K562 (cell line): ENCODE measurements at regions not wholly inside any gene's neighbourhood (a gene's known extent, or its start where the extent isn't known, plus 50 kb on each side); places are given as distances from the start of the nearest gene placed in this dataset.

Source experiments
- ATAC-seq: fragments of 200-7000 bp; cut with Tn5 transposase; 3 replicates; pipeline ENCODE4 v1.9.1; 2020; ENCODE audit warnings: moderate library complexity
- BruUV-seq: library from RNA; stranded (reverse); fragments of 400-500 nt; replicated peaks from 2 replicates; lab custom pipeline; 2021; lab: Mats Ljungman, UMichigan
- CTCF ChIA-PET: fragments of 300-600 bp; formaldehyde crosslinking; extraction: SDS; loops from one replicate; lab custom pipeline; 2021; ENCODE audit warnings: low intra/inter-chr PET ratio; lab: Yijun Ruan, JAX
- POLR2A ChIA-PET: fragments of 300-600, 350-650 bp; sonication (Branson Sonifier 250); formaldehyde crosslinking; extraction: SDS; loops from one replicate; lab custom pipeline; 2021; ENCODE audit warnings: antibody characterized with exemption, inconsistent platforms; lab: Yijun Ruan, JAX
- DNase-seq, 4 experiments: peaks; one replicate each; pipeline versions ENCODE4 v3.0.0 to v3.0.0-alpha.2; 2011 to 2018; ENCODE audit warnings: low spot score in 3 of 4, mixed read lengths in 3 of 4; ENCODE audit errors: extremely low read depth in 1 of 4
- FAIRE-seq: peaks from 2 replicates; lab custom pipeline; 2011; peaks lifted over from hg19 to GRCh38; lab: Jason Lieb, UNC
- H2AFZ ChIP-seq: 2 replicates; pipeline ENCODE4 v1.6.0; 2011; ENCODE audit warnings: low read depth, low read length, control low read depth, inconsistent platforms
- H3K27ac ChIP-seq: fragments of 200-600 bp; 3 replicates; pipeline ENCODE4 v1.8.0; 2011; ENCODE audit warnings: low read depth, mild to moderate bottlenecking, control low read depth, inconsistent platforms, low read length, moderate library complexity, mixed read lengths; ENCODE audit errors: extremely low read depth
- H3K27me3 ChIP-seq, 2 experiments: fragments of 300-600 bp in 1 of 2; 2 replicates in 1 of 2; 3 replicates in 1 of 2; pipeline versions ENCODE4 v1.6.0 to v1.8.0; 2011; ENCODE audit warnings: inconsistent platforms in 2 of 2, low read length in 2 of 2, mild to moderate bottlenecking in 1 of 2, mixed read lengths in 1 of 2, moderate library complexity in 1 of 2; ENCODE audit not compliant: control insufficient read depth in 2 of 2, insufficient read depth in 2 of 2
- H3K36me3 ChIP-seq: fragments of 300-600 bp; 3 replicates; pipeline ENCODE4 v1.8.0; 2011; ENCODE audit warnings: mild to moderate bottlenecking, low read length, inconsistent platforms; ENCODE audit not compliant: control insufficient read depth, insufficient read depth
- H3K4me1 ChIP-seq, 2 experiments: fragments of 200-600 bp in 1 of 2; replicated peaks in 1 of 2; 2 replicates in 1 of 2; 3 replicates in 1 of 2; pipeline versions ENCODE4 v1.5.1 to v1.8.0; 2011; ENCODE audit warnings: inconsistent platforms in 2 of 2, low read length in 2 of 2, mild to moderate bottlenecking in 1 of 2, mixed read lengths in 1 of 2, moderate library complexity in 1 of 2; ENCODE audit not compliant: control insufficient read depth in 2 of 2, insufficient read depth in 2 of 2
- H3K4me2 ChIP-seq: 2 replicates; pipeline ENCODE4 v1.6.1; 2011; ENCODE audit warnings: low read length, control low read depth, inconsistent platforms, mixed read lengths; ENCODE audit not compliant: insufficient read depth
- H3K4me3 ChIP-seq: fragments of 200-600 bp; sonication (generic), shearing (Covaris generic); 2 replicates; pipeline ENCODE4 v1.5.1; 2016; ENCODE audit warnings: control low read depth, inconsistent platforms
- H3K79me2 ChIP-seq: fragments of 200-600 bp; 3 replicates; pipeline ENCODE4 v1.8.0; 2011; ENCODE audit warnings: low read length, inconsistent platforms; ENCODE audit not compliant: control insufficient read depth, insufficient read depth
- H3K9ac ChIP-seq, 2 experiments: 2 replicates each; pipeline versions ENCODE4 v1.6.0 to v1.6.1; 2011; ENCODE audit warnings: low read depth in 2 of 2, low read length in 2 of 2, control low read depth in 1 of 2, inconsistent platforms in 1 of 2, mild to moderate bottlenecking in 1 of 2, mixed read lengths in 1 of 2; ENCODE audit not compliant: insufficient read depth in 1 of 2
- H3K9me1 ChIP-seq: one replicate; pipeline ENCODE4 v1.6.0; 2011; ENCODE audit warnings: inconsistent platforms, mild to moderate bottlenecking, low read length, moderate library complexity; ENCODE audit not compliant: control insufficient read depth, insufficient read depth
- H3K9me3 ChIP-seq: replicated peaks from 2 replicates; pipeline ENCODE4 v1.5.1; 2011; ENCODE audit warnings: low read depth, low read length, inconsistent platforms; ENCODE audit not compliant: control insufficient read depth, insufficient read depth
- H4K20me1 ChIP-seq: replicated peaks from 2 replicates; pipeline ENCODE4 v1.6.1; 2011; ENCODE audit warnings: low read length, inconsistent platforms, mixed read lengths; ENCODE audit not compliant: control insufficient read depth, insufficient read depth
- ASH1L ChIP-seq: fragments of 450-650 bp; IDR thresholded peaks from 2 replicates; pipeline ENCODE4 v1.6.1; 2018; ENCODE audit warnings: borderline replicate concordance, mild to moderate bottlenecking, low read depth; ENCODE audit not compliant: partially characterized antibody
- EGR1 ChIP-seq: fragments of 450-650 bp; conservative IDR thresholded peaks from 2 replicates; pipeline ENCODE4 v1.6.1; 2017; ENCODE audit warnings: mild to moderate bottlenecking
- GABPA ChIP-seq: fragments of 200-800 bp; sonication (Bioruptor generic); conservative IDR thresholded peaks from 2 replicates; pipeline ENCODE4 v1.6.1; 2016; ENCODE audit warnings: low read depth, missing genetic modification characterization, missing compliant biosample characterization
- IRF2 ChIP-seq: sonication (generic); formaldehyde crosslinking; IDR thresholded peaks from 2 replicates; pipeline ENCODE4 v1.8.1; 2022; ENCODE audit warnings: mild to moderate bottlenecking, missing genetic modification reagents
- PURB ChIP-seq: sonication (generic); formaldehyde crosslinking; IDR thresholded peaks from 2 replicates; pipeline ENCODE4 v1.9.0; 2021; ENCODE audit warnings: low read depth, mild to moderate bottlenecking, missing genetic modification reagents
- SAP30 ChIP-seq: fragments of 200-600 bp; sonication (generic); IDR thresholded peaks from 2 replicates; pipeline ENCODE4 v1.6.1; 2012; ENCODE audit warnings: borderline replicate concordance, low read depth, mild to moderate bottlenecking, moderate library complexity, low read length, control low read depth, inconsistent platforms; ENCODE audit not compliant: insufficient read depth, poor library complexity, severe bottlenecking
- TCFL5 ChIP-seq: fragments of 250-450 bp; sonication (Bioruptor Pico); conservative IDR thresholded peaks from 2 replicates; pipeline ENCODE4 v1.6.1; 2021; ENCODE audit warnings: mild to moderate bottlenecking, moderate library complexity, matching md5 sums
- TGIF2 ChIP-seq: sonication (generic); formaldehyde crosslinking; IDR thresholded peaks from 2 replicates; pipeline ENCODE4 v1.8.1; 2022; ENCODE audit warnings: mild to moderate bottlenecking, missing genetic modification reagents, moderate library complexity
- ZNF408 ChIP-seq: fragments of 250-450 bp; sonication (Bioruptor Pico); IDR thresholded peaks from 2 replicates; pipeline ENCODE4 v1.4.0; 2020; ENCODE audit warnings: low read depth, mild to moderate bottlenecking, moderate library complexity
- WGBS: fragments of 100-300 bp; shearing (Covaris generic); methylation state at CpG from one replicate; pipeline ENCODE4 v1.1.6; 2016; ENCODE audit warnings: low coverage, mixed read lengths; ENCODE audit not compliant: insufficient coverage; ENCODE audit errors: missing lambda C conversion rate; 5-methylcytosine and 5-hydroxymethylcytosine counted together
- in situ Hi-C: fragments of 300-500 bp; cut with MboI; formaldehyde crosslinking; loops from 4 replicates; pipeline ENCODE4 v1.15.0; 2018; ENCODE audit warnings: inconsistent platforms, mixed read lengths
- intact Hi-C: fragments of 100-400 bp; cut with micrococcal nuclease; formaldehyde crosslinking; loops from 2 replicates; pipeline ENCODE4 v1.14.2; 2022

DNA sequence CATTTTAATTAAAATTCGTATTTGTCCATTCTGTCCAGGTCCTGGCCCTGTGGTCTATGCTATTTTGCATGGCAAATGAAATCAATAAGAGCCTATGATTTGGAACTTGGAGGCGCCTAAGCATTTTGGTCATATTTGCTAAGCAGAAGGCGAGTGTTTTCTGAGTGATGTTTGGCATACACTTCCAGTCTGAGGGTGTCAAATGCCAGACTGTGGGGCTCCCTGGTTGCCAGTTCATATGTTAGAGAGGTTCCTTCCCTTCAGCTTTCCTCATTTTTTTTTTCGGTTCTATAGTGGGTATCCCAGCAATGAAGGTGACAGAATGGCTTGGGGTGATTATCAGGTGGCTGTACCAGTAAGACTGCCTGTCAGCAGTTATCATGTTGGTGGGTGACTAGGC lies 1007.8 kb upstream of the WWC1 start:
- no peak for TF ChIP-seq TCFL5 (CRISPR knock-in tag)
- no peak for TF ChIP-seq GABPA (tag)
- TF ChIP-seq SAP30, result no peak
- no peak for TF ChIP-seq ASH1L
- TF ChIP-seq PURB (CRISPR knock-in tag), result no peak
- TF ChIP-seq ZNF408 (CRISPR knock-in tag), result no peak
- TF ChIP-seq IRF2 (CRISPR knock-in tag), result no peak
- TF ChIP-seq TGIF2 (CRISPR knock-in tag), result no peak
- TF ChIP-seq EGR1, result no peak
- H3K4me3 ChIP-seq, result no peak overlapping the region

More for the DNA sequence above, 1007.8 kb upstream of the WWC1 start:
- Histone ChIP-seq H3K27ac (no peak overlapping the region), H3K36me3 (no peaks in the 10 kb centered on the region), H3K9ac (no peak overlapping the region), H3K27me3 (no peaks in the 10 kb centered on the region), H3K9me1 (no peaks in the 10 kb centered on the region), H3K4me1 (no peaks in the 10 kb centered on the region), H3K9me3 (no peaks in the 10 kb centered on the region), H2AFZ (no peak overlapping the region), H4K20me1 (no peaks in the 10 kb centered on the region), H3K4me2 (no peak overlapping the region), H3K79me2 (no peaks in the 10 kb centered on the region)
- FAIRE-seq (no peak), DNase-seq (no peak), ATAC-seq (no peak)
- POLR2A ChIA-PET, result no interaction called here
- CTCF ChIA-PET, result no interaction called here
- BruUV-seq, result no TSS peak
- 0% methylated on average over 4 of the region's 4 CpGs for WGBS
- in situ Hi-C loops, result no loop called here
- intact Hi-C loops, result no loop called here
